OCI-M2 (cell line): ENCODE measurements at regions not wholly inside any gene's neighbourhood (a gene's known extent, or its start where the extent isn't known, plus 50 kb on each side); places are given as distances from the start of the nearest gene placed in this dataset.

Experiments
- DNase-seq: peaks from one replicate; lab custom pipeline; 2025; ENCODE audit not compliant: unreplicated experiment; lab: John Stamatoyannopoulos, UW

- DNase-seq, result no peak
Measured at GRCh38 chr9:79001012-79001411, 570.8 kb upstream of the TLE4 start.

- no peak for DNase-seq
Measured at GRCh38 chr9:79003514-79003913, 568.3 kb upstream of the TLE4 start.

- DNase-seq, result no peak
Measured at GRCh38 chr9:79004032-79004431, 567.7 kb upstream of the TLE4 start.

DNA sequence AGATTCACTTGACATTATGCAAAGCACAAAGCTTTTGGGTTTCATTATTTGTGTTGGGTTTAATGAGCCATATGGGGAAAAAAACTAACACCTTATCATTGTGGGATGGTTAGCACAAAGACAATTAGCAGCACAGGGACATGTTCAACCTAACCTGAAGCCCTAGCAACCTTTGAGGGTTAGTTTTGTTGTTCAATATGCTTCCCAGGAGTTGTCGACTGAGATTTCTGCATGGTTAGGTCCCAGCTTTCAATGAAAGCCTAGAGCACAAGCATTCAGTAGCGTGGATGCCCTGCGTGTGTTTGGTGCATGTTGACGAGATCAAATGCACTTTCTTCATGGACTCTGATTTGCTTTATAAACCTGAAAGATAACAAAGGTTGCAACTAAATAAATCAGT is 565.2 kb upstream of the TLE4 start:
- no peak for DNase-seq

GRCh38 chr9:79007701-79008483 is 563.9 kb upstream of the TLE4 start:
- no peak for DNase-seq

- DNase-seq, result no peak
Measured at GRCh38 chr9:79008916-79009315, 562.8 kb upstream of the TLE4 start.

- DNase-seq, result no peak
Measured at GRCh38 chr9:79011461-79011860, 560.3 kb upstream of the TLE4 start.

DNA sequence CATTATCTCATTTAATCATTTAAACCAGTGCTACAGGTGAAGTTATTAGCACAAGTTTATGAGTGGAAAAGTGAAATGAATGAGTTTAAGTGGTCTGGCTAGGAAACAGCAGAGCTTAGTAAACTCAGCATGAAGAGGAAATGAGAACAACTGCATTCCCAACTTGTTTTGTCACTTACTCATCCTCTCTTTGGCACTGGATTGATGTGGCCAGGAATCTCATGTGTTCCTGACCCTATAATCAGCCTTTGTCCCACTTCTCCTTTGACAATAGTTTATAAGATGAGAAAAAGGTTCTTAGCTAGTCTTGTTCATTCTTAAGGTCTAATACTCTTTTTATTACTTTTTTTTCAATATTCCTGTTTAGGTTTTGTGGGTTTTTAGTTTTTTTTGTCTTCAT is 559.2 kb upstream of the TLE4 start:
- DNase-seq, result no peak

- DNase-seq, result no peak
Measured at GRCh38 chr9:79013715-79014610, 557.8 kb upstream of the TLE4 start.

GRCh38 chr9:79014929-79015699 is 556.7 kb upstream of the TLE4 start:
- DNase-seq, result no peak

DNA sequence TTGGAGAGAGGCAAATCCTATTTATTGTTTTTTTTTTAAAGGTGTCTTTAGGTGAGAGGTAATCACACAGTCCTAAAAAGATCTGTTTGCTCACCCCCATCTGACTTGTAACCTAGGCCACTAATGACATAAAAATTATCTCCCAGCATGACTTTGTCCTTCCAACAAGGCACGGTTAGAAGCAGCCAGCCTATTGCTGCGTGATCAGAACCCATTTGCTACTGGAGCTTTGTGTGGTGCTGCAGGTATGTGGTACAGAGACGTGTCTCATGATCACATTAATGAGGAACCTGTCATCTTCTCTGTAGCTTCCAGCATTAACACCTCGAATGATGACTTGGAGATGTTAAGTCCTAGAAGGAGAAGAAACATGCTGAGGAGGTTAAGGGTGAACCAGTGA is 555.8 kb upstream of the TLE4 start:
- DNase-seq, result no peak

GRCh38 chr9:79020276-79020675 is 551.5 kb upstream of the TLE4 start:
- DNase-seq, result no peak

DNA sequence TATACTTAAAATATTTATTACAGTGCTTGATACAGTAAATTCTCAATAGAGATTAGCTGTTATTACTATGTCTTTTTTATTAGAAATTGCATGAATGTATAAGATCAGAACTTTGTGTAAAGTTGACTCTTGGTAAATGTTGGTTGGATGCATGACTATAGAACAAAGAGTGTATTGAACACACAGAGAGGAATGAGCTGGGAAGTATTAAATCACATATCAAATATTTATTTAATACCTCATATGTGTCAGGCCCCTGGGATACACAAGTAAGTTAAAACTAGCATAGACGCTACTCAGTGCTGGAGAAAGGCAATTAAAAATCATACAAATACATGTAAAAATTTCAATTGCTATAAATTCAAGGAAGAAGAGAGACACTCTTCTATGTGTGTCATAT is 550.7 kb upstream of the TLE4 start:
- DNase-seq, result no peak

DNA sequence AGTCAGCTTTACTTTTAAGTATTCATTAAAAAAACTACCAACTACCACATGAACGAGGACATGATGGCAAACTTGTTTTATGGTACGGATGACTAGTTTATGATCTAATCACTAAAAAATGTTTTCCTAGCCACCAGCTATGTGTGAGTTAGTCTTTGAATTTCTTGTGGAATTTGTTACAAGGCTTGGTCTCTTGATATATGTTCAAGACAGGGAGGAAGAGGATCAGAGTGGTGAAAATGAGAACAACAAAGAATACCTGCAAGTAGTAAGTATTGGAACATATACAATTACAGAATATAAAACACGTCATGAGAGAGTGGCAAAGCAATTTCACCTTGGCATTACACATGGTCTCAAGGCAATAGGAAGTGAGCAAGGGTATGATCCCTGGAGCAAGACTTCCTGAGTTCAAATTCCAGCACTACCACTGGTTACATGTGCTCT is 548.6 kb upstream of the TLE4 start:
- DNase-seq, result no peak

DNA sequence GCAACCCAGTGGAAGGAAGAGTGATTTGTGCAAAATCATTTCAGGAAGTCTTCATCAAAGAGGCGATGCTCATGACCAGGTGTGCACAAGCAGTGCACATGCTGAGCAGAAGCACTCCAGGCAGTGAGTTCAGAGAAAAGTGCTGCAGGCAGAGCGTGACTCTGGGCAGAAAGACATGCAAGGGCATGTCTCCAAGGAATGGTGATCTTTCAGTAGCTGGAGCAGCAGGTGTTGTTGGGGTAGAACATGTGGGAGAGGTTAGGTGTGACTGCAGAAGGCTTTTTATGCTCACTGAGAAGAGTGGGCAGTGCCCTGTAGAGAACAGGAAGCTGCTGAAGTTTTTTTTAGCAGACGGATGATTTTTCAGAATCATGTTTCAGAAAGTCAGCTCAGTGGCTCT is 545.4 kb upstream of the TLE4 start:
- DNase-seq, result no peak

DNA sequence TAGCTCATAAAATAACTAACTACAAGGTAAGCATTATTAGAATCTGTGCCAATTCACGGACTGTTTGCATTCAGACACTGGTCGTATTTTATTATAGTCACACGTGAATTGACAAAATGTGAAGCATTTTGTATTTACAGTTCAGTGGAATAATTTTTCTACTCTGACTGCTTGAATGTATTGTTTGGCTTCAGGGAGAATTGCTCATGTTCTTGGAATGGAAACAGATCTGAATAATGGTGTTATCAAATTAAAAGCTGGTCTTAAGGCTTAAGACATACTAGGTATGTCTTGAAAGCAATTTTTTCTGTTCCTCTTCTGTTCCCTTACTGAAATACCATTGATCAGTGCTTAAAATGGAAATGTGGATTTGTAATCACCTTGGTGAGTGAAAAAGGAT is 543.7 kb upstream of the TLE4 start:
- no peak for DNase-seq

DNA sequence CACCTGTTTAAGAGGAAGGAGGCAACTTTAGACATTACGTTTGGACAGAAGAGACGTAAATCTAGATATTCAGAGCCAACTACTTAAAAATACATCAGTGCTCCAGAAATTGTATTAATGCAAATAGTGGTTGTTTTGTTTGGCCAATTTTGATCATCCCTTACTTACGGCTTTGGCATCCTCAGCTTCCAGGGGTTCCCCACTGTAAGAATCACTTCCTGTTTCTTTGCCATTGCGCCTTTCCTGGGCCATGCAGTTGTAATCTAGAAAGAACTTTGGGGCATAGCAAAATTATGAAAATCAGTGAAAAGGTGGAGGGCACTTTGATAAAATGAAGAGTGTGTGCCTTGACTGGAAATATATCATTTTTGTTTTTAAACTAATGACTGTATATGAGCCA is 537.2 kb upstream of the TLE4 start:
- DNase-seq, result no peak

DNA sequence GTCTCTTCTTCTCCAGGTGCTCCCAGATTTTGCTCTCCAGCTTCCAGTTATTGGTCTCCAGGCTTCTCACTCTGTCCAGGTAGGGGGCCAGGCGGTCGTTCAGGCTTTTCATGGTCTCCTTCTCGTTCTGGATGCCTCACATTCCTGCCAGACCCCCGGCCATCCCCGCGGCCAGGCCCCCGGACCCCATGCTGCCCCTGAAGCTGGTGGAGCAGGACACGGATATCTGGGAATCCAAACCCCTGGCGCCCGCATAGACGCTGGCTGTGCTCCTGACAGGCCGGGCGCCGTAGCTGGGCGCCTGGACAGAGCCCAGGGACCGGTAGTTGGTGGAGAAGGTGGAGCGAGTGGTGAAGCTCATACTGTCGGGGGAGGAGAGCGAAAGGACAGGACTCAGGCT is 534.4 kb upstream of the TLE4 start:
- no peak for DNase-seq

GRCh38 chr9:79040671-79041070 is 531.1 kb upstream of the TLE4 start:
- no peak for DNase-seq

- no peak for DNase-seq
Measured at GRCh38 chr9:79041266-79041665, 530.5 kb upstream of the TLE4 start.

- no peak for DNase-seq
Measured at GRCh38 chr9:79043916-79044315, 527.8 kb upstream of the TLE4 start.

DNA sequence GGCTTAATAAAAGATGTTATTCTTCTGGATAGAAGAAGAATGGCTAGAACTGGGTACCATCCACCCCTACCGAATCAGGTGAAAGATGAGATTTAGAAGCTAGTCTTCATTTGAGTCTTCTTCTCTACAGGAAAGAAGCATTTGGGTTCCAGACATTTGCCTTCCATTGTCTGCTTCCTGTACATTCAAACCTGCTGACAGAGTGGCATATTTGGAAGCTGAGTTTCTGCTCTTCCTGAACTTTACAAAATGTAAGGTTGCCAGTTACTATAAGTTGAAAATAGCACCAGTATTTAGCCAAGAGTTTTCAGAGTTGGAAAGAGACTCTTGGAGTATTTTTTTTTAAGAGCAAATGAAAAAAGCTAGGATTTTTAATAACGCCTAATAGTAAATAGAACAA is 525.4 kb upstream of the TLE4 start:
- DNase-seq, result no peak
